SU-DHL-6 (cell line): ENCODE measurements at regions not wholly inside any gene's neighbourhood (a gene's known extent, or its start where the extent isn't known, plus 50 kb on each side); places are given as distances from the start of the nearest gene placed in this dataset.

Experiments used
- CTCF ChIP-seq: fragments of 200-600 bp; sonication (generic); IDR thresholded peaks from one replicate; pipeline ENCODE4 v1.5.1; 2017; ENCODE audit warnings: antibody characterized with exemption, mild to moderate bottlenecking, low read length, moderate library complexity; ENCODE audit not compliant: insufficient read depth, poor library complexity, severe bottlenecking
- EZH2phosphoT487 ChIP-seq: fragments of 200-600 bp; sonication (generic), shearing (Covaris generic); conservative IDR thresholded peaks from 2 replicates; pipeline ENCODE4 v1.6.1; 2018; ENCODE audit warnings: mild to moderate bottlenecking, antibody characterized with exemption, low read length, moderate library complexity, mixed read lengths

DNA sequence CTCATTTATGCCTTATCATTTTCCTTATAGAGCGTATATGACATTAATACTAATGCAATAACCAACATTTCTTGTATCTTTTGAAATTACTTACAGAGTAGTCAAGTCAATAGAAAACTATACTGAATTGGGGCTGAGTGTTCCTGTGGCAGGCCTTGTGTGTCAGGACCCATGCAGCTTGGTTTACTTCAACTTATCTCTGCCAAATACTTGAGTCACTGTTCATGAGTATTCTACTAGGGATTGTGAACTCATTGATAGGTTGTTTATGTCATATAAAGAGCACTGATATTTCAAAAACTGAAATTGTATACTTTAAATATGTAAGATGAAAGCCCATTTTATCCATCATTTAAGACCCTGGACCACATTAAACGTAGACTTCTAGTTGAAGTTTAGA is 688.6 kb upstream of the SLITRK1 start:
- no peak for TF ChIP-seq CTCF
- TF ChIP-seq EZH2phosphoT487: no peak
